ENCODE measurements at regions not wholly inside any gene's neighbourhood (a gene's known extent, or its start where the extent isn't known, plus 50 kb on each side); places are given as distances from the start of the nearest gene placed in this dataset.

GRCh38 chr6:6736791-6737654 lies 148.5 kb downstream of the LY86 start:
- H3K4me1 Mint-ChIP-seq: peaks cover 15% of the 10 kb centered on the region

GRCh38 chr6:6737671-6738070 lies 149.2 kb downstream of the LY86 start:
- Histone ChIP-seq H3K9ac (ENCODE audit: extremely low read depth, low read length, poor library complexity, severe bottlenecking) (no peak overlapping the region), H3K36me3 (ENCODE audit: control insufficient read depth, insufficient read depth, low read length) (no peaks in the 10 kb centered on the region), H3K27me3 (ENCODE audit: control insufficient read depth, insufficient read depth, low read length, poor library complexity, severe bottlenecking) (no peaks in the 10 kb centered on the region), H3K9me3 (ENCODE audit: control insufficient read depth, low read length) (no peaks in the 10 kb centered on the region), H3K4me1 (ENCODE audit: control insufficient read depth, insufficient read depth, low read length) (peaks cover 15% of the 10 kb centered on the region), H3K27ac (ENCODE audit: low read depth, low read length) (no peak overlapping the region), H3K4me3 (ENCODE audit: low read length) (no peak overlapping the region)
- DNase-seq: no peak
- Mint-ChIP-seq H3K4me1 (peaks cover 18% of the 10 kb centered on the region), H3K27ac (no peak overlapping the region), H3K4me3 (peak overlapping the region; percentile 2), H3K36me3 (ENCODE audit: low read depth) (no peaks in the 10 kb centered on the region), H3K27me3 (ENCODE audit: insufficient read depth) (peaks cover 2% of the 10 kb centered on the region), H3K9me3 (no peaks in the 10 kb centered on the region)
- WGBS, 2 experiments (ENCODE audit: insufficient coverage in 1 of 2, insufficient read length in 1 of 2): 72 to 73% methylated on average over 6 of the region's 6 CpGs
- TF ChIP-seq CTCF (conservative IDR thresholded peaks at IDR 0.05): no peak

More at GRCh38 chr6:6736791-6737654, 148.5 kb downstream of the LY86 start:
- H3K27me3 ChIP-seq (ENCODE audit: control insufficient read depth, insufficient read depth, low read length, poor library complexity, severe bottlenecking): no peaks in the 10 kb centered on the region
- no peaks in the 10 kb centered on the region for H3K36me3 Mint-ChIP-seq (ENCODE audit: low read depth)
- 77% methylated on average over 26 to 34 of the region's 34 CpGs for WGBS, 2 experiments (ENCODE audit: insufficient coverage in 1 of 2, insufficient read length in 1 of 2)
- H3K27ac Mint-ChIP-seq: no peak overlapping the region
- no peak overlapping the region for H3K27ac ChIP-seq (ENCODE audit: low read depth, low read length)
- H3K9me3 Mint-ChIP-seq: no peaks in the 10 kb centered on the region
- TF ChIP-seq CTCF (conservative IDR thresholded peaks at IDR 0.05): no peak
- peak overlapping the region; percentile 2 for H3K4me3 Mint-ChIP-seq
- no peaks in the 10 kb centered on the region for H3K36me3 ChIP-seq (ENCODE audit: control insufficient read depth, insufficient read depth, low read length)
- DNase-seq: peak; percentile 93
- no peaks in the 10 kb centered on the region for H3K9me3 ChIP-seq (ENCODE audit: control insufficient read depth, low read length)
- no peak overlapping the region for H3K9ac ChIP-seq (ENCODE audit: extremely low read depth, low read length, poor library complexity, severe bottlenecking)
- H3K27me3 Mint-ChIP-seq (ENCODE audit: insufficient read depth): peaks cover 2% of the 10 kb centered on the region
- H3K4me1 ChIP-seq (ENCODE audit: control insufficient read depth, insufficient read depth, low read length): peaks cover 15% of the 10 kb centered on the region
- no peak overlapping the region for H3K4me3 ChIP-seq (ENCODE audit: low read length)

- no peak overlapping the region for H3K27ac ChIP-seq (ENCODE audit: low read depth, low read length)
- H3K36me3 ChIP-seq (ENCODE audit: control insufficient read depth, insufficient read depth, low read length): no peaks in the 10 kb centered on the region
- Mint-ChIP-seq H3K4me3 (no peak overlapping the region), H3K36me3 (ENCODE audit: low read depth) (no peaks in the 10 kb centered on the region), H3K4me1 (peaks cover 22% of the 10 kb centered on the region), H3K9me3 (no peaks in the 10 kb centered on the region), H3K27ac (no peak overlapping the region), H3K27me3 (ENCODE audit: insufficient read depth) (peaks cover 2% of the 10 kb centered on the region)
- no peak overlapping the region for H3K9ac ChIP-seq (ENCODE audit: extremely low read depth, low read length, poor library complexity, severe bottlenecking)
- no peaks in the 10 kb centered on the region for H3K9me3 ChIP-seq (ENCODE audit: control insufficient read depth, low read length)
- H3K27me3 ChIP-seq (ENCODE audit: control insufficient read depth, insufficient read depth, low read length, poor library complexity, severe bottlenecking): no peaks in the 10 kb centered on the region
- DNase-seq: no peak
- H3K4me1 ChIP-seq (ENCODE audit: control insufficient read depth, insufficient read depth, low read length): peaks cover 19% of the 10 kb centered on the region
- 93 to 96% methylated on average over 2 of the region's 2 CpGs for WGBS, 2 experiments (ENCODE audit: insufficient coverage in 1 of 2, insufficient read length in 1 of 2)
- no peak overlapping the region for H3K4me3 ChIP-seq (ENCODE audit: low read length)
- no peak for TF ChIP-seq CTCF (conservative IDR thresholded peaks at IDR 0.05)
These were observed 149.6 kb downstream of the LY86 start for GRCh38 chr6:6738108-6738507.
